Stimulated activated CD4-positive, alpha-beta T cell treated with anti-CD3 and anti-CD28 coated beads, Interleukin-1b, Interleukin-23, amount 100 ng/mL, for 24 hours (primary cell): ENCODE measurements at regions not wholly inside any gene's neighbourhood (a gene's known extent, or its start where the extent isn't known, plus 50 kb on each side); places are given as distances from the start of the nearest gene placed in this dataset.
"Not testable (repeated sequence)": the region's sequence is repeated elsewhere in the genome, so short reads cannot be mapped to it uniquely, and the experiment has no call there.

Experiments
- DNase-seq, 4 experiments: peaks; one replicate each; pipeline ENCODE4 v3.0.0-alpha.2; 2020; ENCODE audit warnings: low read depth in 4 of 4, low spot score in 1 of 4

GRCh38 chr13:111659219-111659775 lies 338.9 kb downstream of the TEX29 start:
- DNase-seq = no peak

- DNase-seq = no peak
Observed at GRCh38 chr13:111659842-111660241, 339.4 kb downstream of the TEX29 start.

GRCh38 chr13:111661052-111661451 lies 340.6 kb downstream of the TEX29 start:
- no peak for DNase-seq

GRCh38 chr13:111661776-111662175 lies 341.3 kb downstream of the TEX29 start:
- DNase-seq = no peak

- no peak for DNase-seq
Observed at GRCh38 chr13:111662451-111662850, 342.0 kb downstream of the TEX29 start.

- DNase-seq = no peak
Observed at GRCh38 chr13:111662895-111663294, 342.5 kb downstream of the TEX29 start.

- DNase-seq = no peak
Observed at GRCh38 chr13:111663505-111663904, 343.1 kb downstream of the TEX29 start.

GRCh38 chr13:111663953-111664421 lies 343.5 kb downstream of the TEX29 start:
- no peak for DNase-seq

GRCh38 chr13:111664696-111665095 lies 344.3 kb downstream of the TEX29 start:
- DNase-seq = no peak

GRCh38 chr13:111665691-111666095 lies 345.3 kb downstream of the TEX29 start:
- DNase-seq = no peak

- DNase-seq = no peak
Observed at GRCh38 chr13:111666164-111666776, 345.8 kb downstream of the TEX29 start.

- no peak for DNase-seq
Observed at GRCh38 chr13:111667757-111668156, 347.3 kb downstream of the TEX29 start.

GRCh38 chr13:111668451-111668850 lies 348.0 kb downstream of the TEX29 start:
- no peak for DNase-seq

GRCh38 chr13:111672198-111672597 lies 351.8 kb downstream of the TEX29 start:
- not testable (repeated sequence) for DNase-seq

- DNase-seq = not testable (repeated sequence)
Observed at GRCh38 chr13:111678120-111678882, 357.9 kb downstream of the TEX29 start.

- not testable (repeated sequence) for DNase-seq
Observed at GRCh38 chr13:111679645-111680044, 359.2 kb downstream of the TEX29 start.

- DNase-seq = not testable (repeated sequence)
Observed at GRCh38 chr13:111680100-111680499, 359.7 kb downstream of the TEX29 start.

- DNase-seq = not testable (repeated sequence)
Observed at GRCh38 chr13:111692028-111692427, 371.6 kb downstream of the TEX29 start.

GRCh38 chr13:111696121-111696520 lies 370.8 kb upstream of the SOX1 start:
- DNase-seq = not testable (repeated sequence)

- not testable (repeated sequence) for DNase-seq
Observed at GRCh38 chr13:111702059-111702458, 364.9 kb upstream of the SOX1 start.
